HG03135 (cell line): ENCODE measurements at regions not wholly inside any gene's neighbourhood (a gene's known extent, or its start where the extent isn't known, plus 50 kb on each side); places are given as distances from the start of the nearest gene placed in this dataset.

Experiments used
- ATAC-seq: cut with Tn5 transposase; IDR thresholded peaks from one replicate; pipeline ENCODE4 v1.9.1; 2021; ENCODE audit warnings: mild to moderate bottlenecking, moderate library complexity; ENCODE audit not compliant: unreplicated experiment

DNA sequence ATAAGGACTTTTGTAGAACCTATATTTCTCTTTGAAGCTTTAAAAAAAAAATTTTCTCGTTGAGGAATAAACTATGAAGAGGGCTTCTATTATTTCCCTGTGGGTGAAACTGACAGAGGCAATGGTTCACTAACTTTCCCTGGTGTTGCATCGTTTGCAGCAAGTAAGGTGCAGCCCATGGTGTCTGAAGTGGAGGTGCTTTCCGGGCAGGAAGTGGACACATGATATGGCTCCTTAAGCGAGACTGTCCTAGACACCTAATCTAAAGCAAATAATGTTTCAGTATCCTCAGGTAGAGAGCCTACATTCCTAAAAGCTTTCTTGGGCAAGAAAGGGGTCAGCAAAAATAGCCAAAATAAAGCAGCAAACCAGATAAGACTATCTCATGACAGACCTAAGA, 437.6 kb upstream of the ARGLU1 start:
- no peak for ATAC-seq

DNA sequence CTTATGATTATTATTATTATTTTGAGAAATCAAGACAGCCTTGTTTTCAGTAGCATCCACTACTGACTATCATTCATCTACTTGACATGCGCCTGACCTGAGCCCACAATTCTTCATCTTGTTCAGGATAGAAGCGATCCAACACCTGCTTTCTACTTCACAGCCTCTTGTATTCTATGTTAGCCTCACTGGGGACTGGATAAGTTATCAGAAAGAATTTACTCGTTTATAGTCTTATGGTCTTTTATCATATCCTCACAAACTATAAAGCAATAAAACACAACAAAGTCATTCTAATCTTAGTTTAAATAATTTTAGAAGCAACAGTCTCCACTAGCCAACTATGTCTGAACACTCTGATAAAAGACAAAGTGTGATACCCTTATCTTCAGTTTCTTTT, 436.0 kb upstream of the ARGLU1 start:
- no peak for ATAC-seq

DNA sequence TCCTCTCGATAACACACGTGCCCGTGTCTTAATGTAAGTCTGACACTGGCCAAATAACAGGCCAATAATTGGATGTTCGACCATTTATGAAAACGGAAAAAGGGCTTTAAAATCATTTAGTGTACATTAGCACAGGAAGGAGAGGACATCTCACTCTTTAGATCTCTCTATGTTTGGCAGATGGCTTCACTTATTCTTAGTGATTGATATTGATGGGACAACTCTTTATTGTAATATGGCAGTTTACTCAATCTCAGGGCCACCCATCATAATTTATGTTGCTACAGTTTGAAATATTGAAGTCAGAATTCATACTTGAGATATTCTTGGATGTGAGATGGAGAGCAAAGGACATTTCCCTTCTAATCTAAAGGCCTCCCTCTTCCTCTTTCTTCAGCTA, 430.7 kb upstream of the ARGLU1 start:
- no peak for ATAC-seq

DNA sequence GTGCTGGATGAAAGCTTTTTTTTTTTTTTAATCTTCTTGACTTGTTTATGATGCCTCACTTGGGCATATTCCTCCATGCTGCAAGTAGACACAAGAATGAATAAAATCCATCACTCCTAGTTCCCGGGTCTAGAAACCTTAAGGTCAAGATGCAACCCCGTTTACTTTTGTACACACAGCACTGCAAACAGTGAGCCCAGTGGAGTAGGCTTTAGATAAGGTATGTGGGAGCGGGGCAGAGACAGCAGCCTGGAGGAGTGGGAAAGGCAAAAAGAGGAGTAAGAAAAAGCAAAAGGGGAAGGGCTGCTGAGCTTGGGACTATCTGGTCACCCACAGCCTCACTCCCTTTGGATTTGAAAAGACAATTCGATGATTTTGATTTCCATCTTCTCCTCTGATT, 429.8 kb upstream of the ARGLU1 start:
- no peak for ATAC-seq

DNA sequence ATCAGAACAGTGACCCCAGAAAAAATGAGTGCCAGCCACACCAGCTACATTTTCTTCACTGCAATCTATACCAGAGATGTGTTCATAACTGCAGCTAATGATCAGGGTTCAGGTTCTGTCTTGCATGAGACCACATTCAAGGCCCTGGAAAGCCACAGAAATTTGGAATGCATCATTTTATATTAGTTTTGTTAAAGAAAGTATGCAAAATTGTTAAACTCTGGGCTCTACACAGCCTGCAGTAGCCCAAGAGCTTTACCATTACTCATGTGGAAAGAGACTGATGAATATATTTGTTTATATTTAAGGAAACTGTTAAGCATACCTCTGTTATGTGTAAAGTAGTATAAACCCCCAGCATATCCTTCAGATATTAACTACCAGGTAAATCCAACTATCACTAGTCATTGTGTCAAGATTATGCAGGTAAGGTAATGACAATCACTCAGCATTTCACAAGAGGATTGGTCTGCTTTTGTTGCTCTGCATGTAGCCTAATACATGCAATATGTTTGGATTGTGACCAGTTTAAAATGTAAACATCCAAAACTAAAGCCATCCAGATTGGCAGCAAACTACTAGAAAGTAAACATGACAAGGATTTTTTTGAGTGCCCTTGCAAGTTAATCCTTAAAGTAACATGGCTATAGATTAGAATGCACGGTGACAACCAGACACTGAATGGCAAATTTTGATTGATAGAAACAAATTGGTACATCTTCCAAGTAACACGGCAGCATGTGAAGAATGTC, 429.1 kb upstream of the ARGLU1 start:
- ATAC-seq, result no peak

DNA sequence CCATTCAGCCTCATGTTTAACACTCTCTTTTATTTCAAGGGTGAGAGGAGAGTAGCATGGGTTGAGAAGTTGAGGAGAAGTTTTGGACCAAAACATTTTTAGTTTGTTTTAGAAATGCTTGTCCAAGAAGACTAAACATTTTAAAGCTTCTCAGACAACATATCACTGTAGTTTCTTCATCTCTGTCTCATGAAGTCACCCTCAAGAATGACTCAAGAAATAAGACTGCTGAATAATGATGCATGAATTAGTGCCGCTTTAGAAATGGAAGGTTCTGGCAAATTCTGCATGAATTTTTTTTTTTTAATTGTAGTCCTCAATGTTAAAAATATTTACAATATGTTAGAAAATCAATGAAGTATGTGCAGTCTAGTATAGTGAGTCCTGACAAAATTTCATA, 422.7 kb upstream of the ARGLU1 start:
- no peak for ATAC-seq

- ATAC-seq, result no peak
Observed at GRCh38 chr13:106989876-106990275, 421.9 kb upstream of the ARGLU1 start.

- ATAC-seq, result no peak
Observed at GRCh38 chr13:106987427-106987785, 419.5 kb upstream of the ARGLU1 start.

GRCh38 chr13:106986687-106987426, 418.9 kb upstream of the ARGLU1 start:
- ATAC-seq, result no peak

DNA sequence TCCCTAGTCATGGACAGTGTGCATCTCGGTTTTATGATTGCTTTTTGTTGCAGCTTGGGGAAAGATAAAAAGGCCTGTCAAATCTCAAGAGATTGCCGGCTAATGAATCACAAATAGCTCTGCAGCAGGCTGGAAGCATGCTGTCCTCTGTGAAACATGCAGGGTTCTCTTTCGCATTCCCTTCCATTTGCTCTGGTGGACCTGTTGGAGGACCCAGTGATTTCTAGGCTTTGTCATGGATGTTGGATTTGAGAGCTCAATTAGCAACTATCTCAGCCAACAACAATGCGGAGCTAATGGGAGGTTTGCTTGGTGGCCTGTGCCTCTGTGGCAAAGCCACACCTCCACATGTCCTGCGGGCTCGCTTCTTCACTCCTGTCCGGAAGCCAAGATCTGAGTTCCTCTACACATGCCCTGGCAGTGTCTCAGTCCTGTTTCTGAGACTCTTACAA, 418.1 kb upstream of the ARGLU1 start:
- no peak for ATAC-seq

DNA sequence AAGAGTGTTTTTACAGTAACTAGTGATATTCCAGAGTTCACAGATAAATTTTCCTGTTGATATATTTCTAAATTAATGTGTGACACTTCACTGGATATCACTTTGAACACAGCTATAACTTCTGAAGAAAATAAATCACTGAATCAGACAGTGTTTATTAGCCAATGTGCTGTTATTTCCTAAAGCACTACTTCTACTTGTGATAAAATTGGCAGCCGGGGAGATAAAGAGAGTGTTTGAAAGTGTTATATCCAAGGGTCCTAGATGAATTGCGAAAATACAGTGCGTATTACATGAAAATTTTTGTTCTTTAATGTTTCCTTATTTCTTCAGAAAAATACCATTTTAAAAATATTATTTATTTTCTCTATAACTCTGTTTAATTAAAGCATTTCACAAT, 417.5 kb upstream of the ARGLU1 start:
- ATAC-seq, result no peak

GRCh38 chr13:106981051-106981450, 413.1 kb upstream of the ARGLU1 start:
- ATAC-seq, result no peak

DNA sequence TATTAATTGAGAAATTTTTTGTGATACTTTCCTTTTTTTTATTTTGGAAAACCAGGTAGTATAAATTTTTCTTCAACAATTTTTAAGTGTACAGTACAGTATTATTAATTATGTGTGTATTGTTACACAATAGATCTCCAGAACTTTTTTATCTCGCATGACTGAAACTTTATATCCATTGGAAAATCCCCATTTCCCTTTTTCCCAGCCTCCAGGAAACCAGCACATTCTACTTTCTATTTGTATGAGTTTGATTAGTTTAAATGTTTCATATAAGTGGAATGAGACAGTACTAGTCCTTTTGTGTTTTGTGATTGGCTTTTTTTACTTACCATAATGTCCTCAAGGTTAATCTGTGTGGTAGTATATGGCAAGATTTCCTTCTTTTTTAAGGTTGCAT, 399.5 kb upstream of the ARGLU1 start:
- no peak for ATAC-seq

GRCh38 chr13:106963151-106963550, 395.2 kb upstream of the ARGLU1 start:
- no peak for ATAC-seq

- no peak for ATAC-seq
Observed at GRCh38 chr13:106961651-106962050, 393.7 kb upstream of the ARGLU1 start.

GRCh38 chr13:106961216-106961615, 393.3 kb upstream of the ARGLU1 start:
- ATAC-seq, result no peak

- ATAC-seq, result no peak
Observed at GRCh38 chr13:106958621-106959048, 390.7 kb upstream of the ARGLU1 start.

DNA sequence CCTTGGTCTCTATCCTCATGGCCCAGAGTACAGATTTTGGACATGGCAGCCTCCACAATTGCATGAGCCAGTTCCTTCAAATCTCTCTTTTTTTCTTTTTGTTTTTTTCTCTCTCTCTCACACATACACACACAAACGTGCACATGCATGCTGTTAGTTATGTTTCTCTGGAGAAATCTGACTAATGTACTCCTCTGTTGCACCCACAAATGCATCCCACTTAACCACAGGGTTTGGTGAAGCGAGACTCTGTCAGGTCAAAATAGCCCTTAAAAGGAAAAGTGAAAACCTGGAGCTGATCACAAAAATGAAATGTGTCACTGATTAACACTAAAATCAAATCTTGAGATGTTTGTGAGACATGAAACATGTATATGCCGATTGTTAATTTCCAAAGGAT, 374.6 kb upstream of the ARGLU1 start:
- ATAC-seq, result no peak

GRCh38 chr13:106941779-106942178, 373.8 kb upstream of the ARGLU1 start:
- no peak for ATAC-seq

DNA sequence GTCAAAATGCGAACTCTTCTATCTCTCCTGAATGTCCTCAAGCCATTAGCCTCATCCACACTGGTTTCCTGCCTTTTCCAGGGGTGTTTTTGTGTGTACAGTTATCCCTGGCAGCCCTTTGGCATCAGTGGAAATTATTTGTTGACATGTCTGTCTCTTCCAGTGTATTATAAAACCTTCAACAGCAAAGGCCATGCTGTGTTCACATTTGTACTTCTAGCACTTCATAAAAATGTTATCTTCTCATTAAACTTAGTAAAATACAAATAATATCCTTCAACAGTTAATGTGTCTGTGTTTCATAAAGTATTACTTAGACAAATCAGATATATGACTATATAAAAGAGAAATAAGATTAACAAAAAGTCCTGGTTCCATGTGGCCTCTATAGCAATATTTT, 359.5 kb upstream of the ARGLU1 start:
- ATAC-seq, result no peak

GRCh38 chr13:106922384-106922783, 354.4 kb upstream of the ARGLU1 start:
- ATAC-seq, result no peak

DNA sequence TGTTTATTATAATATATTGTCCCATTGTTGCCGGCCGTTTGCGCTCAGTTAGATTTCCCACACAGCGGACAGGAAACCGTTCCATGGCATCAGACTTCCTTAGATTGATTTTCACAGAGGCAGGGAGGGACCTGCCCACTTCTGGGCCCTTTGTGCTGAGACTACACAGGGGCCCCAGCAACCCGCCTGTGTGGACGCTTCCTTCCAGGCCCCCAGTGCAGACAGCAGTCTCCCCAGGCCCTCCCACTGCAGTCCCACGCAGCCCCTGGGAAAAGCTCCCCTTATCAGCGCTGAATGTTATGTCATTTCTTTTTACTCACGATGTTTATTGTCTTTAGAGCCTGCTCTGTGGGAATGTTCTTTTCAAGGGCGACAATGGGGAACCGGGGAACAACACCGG, 351.7 kb upstream of the ARGLU1 start:
- no peak for ATAC-seq

GRCh38 chr13:106919133-106919532, 351.2 kb upstream of the ARGLU1 start:
- no peak for ATAC-seq
